ENCODE measurements at regions not wholly inside any gene's neighbourhood (a gene's known extent, or its start where the extent isn't known, plus 50 kb on each side); places are given as distances from the start of the nearest gene placed in this dataset.

DNA sequence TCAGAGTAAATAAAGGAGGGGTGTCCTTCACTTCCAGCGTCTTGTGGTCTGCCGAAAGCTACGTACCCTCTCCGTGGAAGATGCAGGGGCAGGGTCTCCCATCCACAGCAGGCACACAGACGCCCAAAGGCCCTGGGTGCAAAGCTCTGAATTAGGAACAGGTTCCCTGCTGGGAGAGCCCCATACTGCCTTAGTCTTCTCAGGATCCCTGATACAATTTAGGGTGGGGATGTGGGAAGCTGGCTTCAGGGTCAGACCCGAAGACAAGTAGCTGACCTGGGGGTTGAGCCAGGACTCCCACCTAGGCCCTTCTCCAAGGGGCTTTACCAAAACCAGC is 74.1 kb downstream of the TTLL2 start:
- Histone ChIP-seq H3K27ac (ENCODE audit: low read length, poor library complexity, severe bottlenecking) (no peak overlapping the region), H3K14ac (ENCODE audit: low read length in 2 of 2) (no peak overlapping the region), H3K4me1 (ENCODE audit: control insufficient read depth, insufficient read depth, low read depth, low read length) (no peaks in the 10 kb centered on the region), H3K9ac (ENCODE audit: low read length) (no peak overlapping the region), H3K79me1 (replicated peaks; ENCODE audit: low read length, poor library complexity, severe bottlenecking) (no peaks in the 10 kb centered on the region), H2AK5ac (ENCODE audit: low read length, severe bottlenecking) (no peak overlapping the region), H2BK15ac (ENCODE audit: low read depth, poor library complexity, severe bottlenecking) (no peak overlapping the region), H2BK120ac (ENCODE audit: low read depth, low read length) (no peak overlapping the region), H3K23ac (ENCODE audit: low read length in 2 of 2) (no peak overlapping the region), H2BK5ac (ENCODE audit: low read depth, low read length, poor library complexity, severe bottlenecking) (no peak overlapping the region), H3K27me3 (ENCODE audit: control insufficient read depth in 1 of 2, insufficient read depth in 1 of 2, low read length in 2 of 2) (peaks cover 0 to 8% of the 10 kb centered on the region in 2 experiments), H2AFZ (ENCODE audit: low read depth, low read length) (no peak overlapping the region), H3K18ac (ENCODE audit: low read depth in 1 of 2, low read length in 2 of 2) (no peak overlapping the region), H3K4me2 (ENCODE audit: low read length, poor library complexity, severe bottlenecking) (no peak overlapping the region), H3K4ac (ENCODE audit: low read depth in 1 of 2, low read length in 2 of 2) (no peak overlapping the region), H4K8ac (ENCODE audit: low read length) (no peak overlapping the region), H3K9me3 (ENCODE audit: control insufficient read depth, low read length) (no peaks in the 10 kb centered on the region), H3K4me3 (ENCODE audit: insufficient read depth in 1 of 2, low read depth in 1 of 2, low read length in 2 of 2) (no peak overlapping the region), H2BK12ac (ENCODE audit: low read length in 2 of 2) (no peak overlapping the region), H4K91ac (ENCODE audit: low read length) (no peak overlapping the region), H3K36me3 (ENCODE audit: control insufficient read depth in 1 of 2, insufficient read depth in 2 of 2, low read depth in 1 of 2, low read length in 2 of 2) (no peaks in the 10 kb centered on the region)
- 82% methylated on average over 6 of the region's 6 CpGs for WGBS
- no peak for DNase-seq

DNA sequence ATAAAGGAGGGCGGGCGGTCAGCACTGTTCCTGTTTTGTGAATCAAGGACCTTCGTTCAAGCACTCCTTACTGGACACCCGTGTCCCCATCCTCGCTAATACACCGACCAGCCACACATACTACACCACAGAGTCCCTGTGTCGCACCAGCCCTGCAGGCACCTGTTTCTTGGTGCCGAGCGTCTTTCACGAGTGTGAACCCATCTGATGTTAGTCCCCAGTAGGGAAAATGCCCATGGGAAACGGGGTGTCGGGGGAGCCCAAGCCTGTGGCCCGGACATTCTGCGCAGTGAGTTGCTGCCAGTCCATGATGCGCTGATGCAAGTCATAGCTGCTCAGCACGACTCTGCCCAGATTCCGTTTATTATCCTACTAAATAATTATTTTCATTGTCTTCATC is 74.7 kb downstream of the TTLL2 start:
- Histone ChIP-seq H2AK5ac (ENCODE audit: low read length, severe bottlenecking) (no peak overlapping the region), H3K27ac (ENCODE audit: low read length, poor library complexity, severe bottlenecking) (no peak overlapping the region), H3K4me2 (ENCODE audit: low read length, poor library complexity, severe bottlenecking) (no peak overlapping the region), H3K9me3 (ENCODE audit: control insufficient read depth, low read length) (no peaks in the 10 kb centered on the region), H3K79me1 (replicated peaks; ENCODE audit: low read length, poor library complexity, severe bottlenecking) (no peaks in the 10 kb centered on the region), H3K14ac (ENCODE audit: low read length in 2 of 2) (no peak overlapping the region), H3K27me3 (ENCODE audit: control insufficient read depth in 1 of 2, insufficient read depth in 1 of 2, low read length in 2 of 2) (peaks cover 0 to 8% of the 10 kb centered on the region in 2 experiments), H3K18ac (ENCODE audit: low read depth in 1 of 2, low read length in 2 of 2) (no peak overlapping the region), H4K8ac (ENCODE audit: low read length) (no peak overlapping the region), H2BK12ac (ENCODE audit: low read length in 2 of 2) (no peak overlapping the region), H4K91ac (ENCODE audit: low read length) (no peak overlapping the region), H3K9ac (ENCODE audit: low read length) (no peak overlapping the region), H2BK15ac (ENCODE audit: low read depth, poor library complexity, severe bottlenecking) (no peak overlapping the region), H2BK5ac (ENCODE audit: low read depth, low read length, poor library complexity, severe bottlenecking) (no peak overlapping the region), H2BK120ac (ENCODE audit: low read depth, low read length) (no peak overlapping the region), H2AFZ (ENCODE audit: low read depth, low read length) (no peak overlapping the region), H3K4me1 (ENCODE audit: control insufficient read depth, insufficient read depth, low read depth, low read length) (no peaks in the 10 kb centered on the region), H3K4me3 (ENCODE audit: insufficient read depth in 1 of 2, low read depth in 1 of 2, low read length in 2 of 2) (no peak overlapping the region), H3K36me3 (ENCODE audit: control insufficient read depth in 1 of 2, insufficient read depth in 2 of 2, low read depth in 1 of 2, low read length in 2 of 2) (no peaks in the 10 kb centered on the region), H3K23ac (ENCODE audit: low read length in 2 of 2) (no peak overlapping the region), H3K4ac (ENCODE audit: low read depth in 1 of 2, low read length in 2 of 2) (no peak overlapping the region)
- WGBS = 94% methylated on average over 17 of the region's 17 CpGs
- DNase-seq = no peak

GRCh38 chr6:167400482-167401138 is 75.7 kb downstream of the TTLL2 start:
- H3K4me3 ChIP-seq (ENCODE audit: insufficient read depth in 1 of 2, low read depth in 1 of 2, low read length in 2 of 2) = no peak overlapping the region

DNA sequence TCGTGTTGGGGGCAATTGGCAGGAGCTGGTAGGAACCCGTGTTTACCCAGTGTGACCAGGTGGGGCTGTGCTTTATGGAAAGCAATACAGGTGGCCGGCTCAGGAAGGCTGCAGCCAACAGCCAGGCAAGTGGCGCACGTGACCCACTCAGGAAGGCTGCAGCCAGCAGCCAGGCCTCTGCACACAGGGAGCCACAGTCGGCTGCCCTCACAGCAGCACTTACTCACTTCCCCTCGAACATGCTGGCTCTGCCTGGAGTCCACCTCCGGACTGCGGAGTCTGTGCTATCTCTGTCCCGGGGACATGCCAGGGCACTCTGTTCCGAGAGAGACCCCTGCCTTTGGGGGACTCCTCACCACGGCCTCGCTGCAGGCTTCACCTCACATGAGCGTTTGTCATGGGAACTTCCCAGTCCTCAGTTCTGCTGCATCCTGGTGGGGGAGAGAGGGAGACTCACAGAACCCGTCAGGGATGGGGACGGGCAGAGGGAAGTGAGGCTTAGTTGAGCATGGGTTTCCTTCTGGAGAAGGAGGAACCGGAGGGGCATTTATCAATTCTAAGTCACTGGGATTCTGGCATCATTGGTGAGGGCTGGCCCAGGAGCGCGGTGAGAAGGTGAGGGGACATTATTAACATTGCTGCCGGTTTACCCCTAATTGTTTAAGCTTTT is 76.8 kb downstream of the TTLL2 start:
- H3K4ac ChIP-seq (ENCODE audit: low read depth in 1 of 2, low read length in 2 of 2) = no peak overlapping the region
- no peak overlapping the region for H2AK5ac ChIP-seq (ENCODE audit: low read length, severe bottlenecking)
- no peak overlapping the region for H4K91ac ChIP-seq (ENCODE audit: low read length)
- H3K27me3 ChIP-seq (ENCODE audit: control insufficient read depth in 1 of 2, insufficient read depth in 1 of 2, low read length in 2 of 2) = peaks cover 0 to 8% of the 10 kb centered on the region in 2 experiments
- H3K23ac ChIP-seq (ENCODE audit: low read length in 2 of 2) = no peak overlapping the region
- no peak overlapping the region for H3K4me3 ChIP-seq (ENCODE audit: insufficient read depth in 1 of 2, low read depth in 1 of 2, low read length in 2 of 2)
- no peaks in the 10 kb centered on the region for H3K4me1 ChIP-seq (ENCODE audit: control insufficient read depth, insufficient read depth, low read depth, low read length)
- no peak overlapping the region for H4K8ac ChIP-seq (ENCODE audit: low read length)
- DNase-seq = no peak
- no peak overlapping the region for H3K4me2 ChIP-seq (ENCODE audit: low read length, poor library complexity, severe bottlenecking)
- whole genome bisulfite sequencing = 59% methylated on average over 20 of the region's 20 CpGs
- no peak overlapping the region for H3K27ac ChIP-seq (ENCODE audit: low read length, poor library complexity, severe bottlenecking)
- no peak overlapping the region for H2BK120ac ChIP-seq (ENCODE audit: low read depth, low read length)
- H3K14ac ChIP-seq (ENCODE audit: low read length in 2 of 2) = no peak overlapping the region
- H2BK15ac ChIP-seq (ENCODE audit: low read depth, poor library complexity, severe bottlenecking) = no peak overlapping the region
- no peak overlapping the region for H2BK5ac ChIP-seq (ENCODE audit: low read depth, low read length, poor library complexity, severe bottlenecking)
- H2AFZ ChIP-seq (ENCODE audit: low read depth, low read length) = no peak overlapping the region
- no peaks in the 10 kb centered on the region for H3K36me3 ChIP-seq (ENCODE audit: control insufficient read depth in 1 of 2, insufficient read depth in 2 of 2, low read depth in 1 of 2, low read length in 2 of 2)
- no peak overlapping the region for H3K18ac ChIP-seq (ENCODE audit: low read depth in 1 of 2, low read length in 2 of 2)
- H3K79me1 ChIP-seq (replicated peaks; ENCODE audit: low read length, poor library complexity, severe bottlenecking) = no peaks in the 10 kb centered on the region
- no peaks in the 10 kb centered on the region for H3K9me3 ChIP-seq (ENCODE audit: control insufficient read depth, low read length)
- no peak overlapping the region for H3K9ac ChIP-seq (ENCODE audit: low read length)
- no peak overlapping the region for H2BK12ac ChIP-seq (ENCODE audit: low read length in 2 of 2)

More at GRCh38 chr6:167400482-167401138, 75.7 kb downstream of the TTLL2 start:
- H3K79me1 ChIP-seq (replicated peaks; ENCODE audit: low read length, poor library complexity, severe bottlenecking) = no peaks in the 10 kb centered on the region
- H2AK5ac ChIP-seq (ENCODE audit: low read length, severe bottlenecking) = no peak overlapping the region
- H2BK15ac ChIP-seq (ENCODE audit: low read depth, poor library complexity, severe bottlenecking) = no peak overlapping the region
- no peak overlapping the region for H2BK120ac ChIP-seq (ENCODE audit: low read depth, low read length)
- H4K8ac ChIP-seq (ENCODE audit: low read length) = no peak overlapping the region
- H3K4me2 ChIP-seq (ENCODE audit: low read length, poor library complexity, severe bottlenecking) = no peak overlapping the region
- no peak overlapping the region for H2BK5ac ChIP-seq (ENCODE audit: low read depth, low read length, poor library complexity, severe bottlenecking)
- H2BK12ac ChIP-seq (ENCODE audit: low read length in 2 of 2) = no peak overlapping the region
- DNase-seq = no peak
- no peak overlapping the region for H3K4ac ChIP-seq (ENCODE audit: low read depth in 1 of 2, low read length in 2 of 2)
- no peak overlapping the region for H3K18ac ChIP-seq (ENCODE audit: low read depth in 1 of 2, low read length in 2 of 2)
- WGBS = 92% methylated on average over 18 of the region's 18 CpGs
- H3K9ac ChIP-seq (ENCODE audit: low read length) = no peak overlapping the region
- H3K23ac ChIP-seq (ENCODE audit: low read length in 2 of 2) = no peak overlapping the region
- H3K9me3 ChIP-seq (ENCODE audit: control insufficient read depth, low read length) = no peaks in the 10 kb centered on the region
- no peak overlapping the region for H4K91ac ChIP-seq (ENCODE audit: low read length)
- no peaks in the 10 kb centered on the region for H3K36me3 ChIP-seq (ENCODE audit: control insufficient read depth in 1 of 2, insufficient read depth in 2 of 2, low read depth in 1 of 2, low read length in 2 of 2)
- H3K4me1 ChIP-seq (ENCODE audit: control insufficient read depth, insufficient read depth, low read depth, low read length) = no peaks in the 10 kb centered on the region
- H2AFZ ChIP-seq (ENCODE audit: low read depth, low read length) = no peak overlapping the region
- H3K27me3 ChIP-seq (ENCODE audit: control insufficient read depth in 1 of 2, insufficient read depth in 1 of 2, low read length in 2 of 2) = peaks cover 0 to 8% of the 10 kb centered on the region in 2 experiments
- no peak overlapping the region for H3K27ac ChIP-seq (ENCODE audit: low read length, poor library complexity, severe bottlenecking)
- no peak overlapping the region for H3K14ac ChIP-seq (ENCODE audit: low read length in 2 of 2)

Measured in mesenchymal stem cell (in vitro differentiated cells and primary cell).